GM12892 (cell line): ENCODE measurements at regions not wholly inside any gene's neighbourhood (a gene's known extent, or its start where the extent isn't known, plus 50 kb on each side); places are given as distances from the start of the nearest gene placed in this dataset.

Experiments used
- POLR2A ChIP-seq: IDR thresholded peaks from 2 replicates; pipeline ENCODE4 v1.6.1; 2011; ENCODE audit warnings: low read depth, low read length, control low read depth
- POLR2AphosphoS5 ChIP-seq: IDR thresholded peaks from 2 replicates; pipeline ENCODE4 v1.6.1; 2011; ENCODE audit warnings: low read depth, low read length, control low read depth
- TAF1 ChIP-seq: IDR thresholded peaks from 2 replicates; pipeline ENCODE4 v1.6.1; 2011; ENCODE audit warnings: low read depth, mild to moderate bottlenecking, control low read depth, low read length, borderline replicate concordance

DNA sequence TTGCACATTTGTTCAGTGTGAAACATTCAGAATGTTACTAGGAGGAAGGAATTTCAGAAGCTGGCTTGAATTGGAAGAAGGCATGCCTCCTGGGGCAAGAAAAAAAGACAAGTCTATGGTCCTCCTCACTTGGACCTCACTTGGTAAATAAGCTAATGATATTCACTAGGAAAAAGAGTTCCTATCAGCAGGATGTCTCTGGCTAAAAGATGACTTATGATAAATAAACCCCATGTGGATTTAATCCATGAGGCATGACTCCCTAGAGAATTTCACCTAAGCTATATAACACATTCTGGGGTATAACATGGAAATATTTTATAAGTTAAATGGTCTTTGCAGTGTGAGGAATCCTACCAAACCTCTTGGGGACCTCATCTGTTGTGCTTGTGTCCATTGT lies 199.9 kb downstream of the LRIG3 start:
- TF ChIP-seq TAF1 (no peak), POLR2A (no peak), POLR2AphosphoS5 (no peak)
